NCI-H345 treated with DMSO at 0.1 percent for 48 hours (cell line): ENCODE measurements at regions not wholly inside any gene's neighbourhood (a gene's known extent, or its start where the extent isn't known, plus 50 kb on each side); places are given as distances from the start of the nearest gene placed in this dataset.
"Not testable (repeated sequence)": the region's sequence is repeated elsewhere in the genome, so short reads cannot be mapped to it uniquely, and the experiment has no call there.

ENCODE experiments used
- DNase-seq: peaks from one replicate; lab custom pipeline; 2025; ENCODE audit not compliant: unreplicated experiment; lab: John Stamatoyannopoulos, UW

DNA sequence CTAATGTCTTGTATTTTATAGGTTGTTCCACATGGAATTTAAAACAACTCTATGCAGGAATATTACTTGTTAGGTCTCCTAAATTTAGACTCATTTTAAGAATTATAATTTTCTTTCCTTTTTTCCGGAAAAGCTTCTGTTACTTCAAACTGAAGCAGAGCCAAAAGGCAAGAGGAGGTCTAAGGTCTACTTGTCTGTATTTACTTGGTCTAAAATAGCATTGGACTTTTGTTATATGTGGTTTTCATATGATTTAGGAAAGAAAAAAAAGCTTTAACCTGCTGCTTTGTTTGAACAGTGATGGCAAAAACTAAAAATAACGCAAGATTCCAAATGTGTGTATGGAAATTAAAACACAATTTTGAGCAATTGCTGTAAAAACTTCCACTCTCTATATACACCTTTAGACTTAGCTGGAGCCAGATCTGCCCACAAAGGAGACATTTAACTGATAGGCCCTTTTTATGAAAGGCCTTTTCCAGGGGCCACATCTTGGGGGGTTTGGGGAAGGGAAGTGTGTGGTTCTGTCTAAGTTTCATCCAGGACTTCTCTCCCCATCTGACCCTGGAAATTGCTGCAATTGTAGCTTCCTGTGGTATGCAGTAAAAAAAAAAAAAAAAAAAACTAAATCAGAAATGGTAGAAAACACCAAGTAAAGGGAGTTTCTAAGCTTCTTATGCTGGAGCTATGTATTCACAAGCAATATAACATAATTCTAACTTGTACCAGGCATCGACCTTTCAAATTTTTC lies 307.7 kb upstream of the MEF2C start:
- no peak for DNase-seq

DNA sequence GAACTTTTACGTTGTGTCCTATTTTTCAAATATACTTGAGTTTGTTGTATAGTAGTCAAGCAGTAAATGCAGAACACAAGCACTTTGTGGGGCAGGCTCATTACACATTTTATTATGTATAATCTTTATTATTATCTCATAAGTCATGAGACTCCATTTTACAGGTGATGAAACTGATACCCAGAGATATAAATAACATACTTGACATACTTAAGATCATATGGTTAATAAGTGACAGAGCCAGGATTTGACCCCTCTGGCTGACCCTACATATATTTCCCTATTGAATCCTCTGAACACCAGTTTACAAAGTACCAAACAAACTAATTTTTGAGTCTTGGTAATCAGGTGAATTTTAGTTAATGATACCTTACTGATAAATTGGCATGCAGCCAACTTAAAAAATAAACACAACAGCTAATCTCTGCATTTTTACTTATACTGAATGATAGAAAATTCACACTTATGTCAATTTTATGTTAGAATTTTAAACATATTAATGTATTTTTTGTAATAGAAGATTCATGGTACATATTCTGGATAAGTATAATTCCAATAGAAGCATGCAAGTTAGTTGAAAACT lies 305.0 kb upstream of the MEF2C start:
- DNase-seq = no peak

DNA sequence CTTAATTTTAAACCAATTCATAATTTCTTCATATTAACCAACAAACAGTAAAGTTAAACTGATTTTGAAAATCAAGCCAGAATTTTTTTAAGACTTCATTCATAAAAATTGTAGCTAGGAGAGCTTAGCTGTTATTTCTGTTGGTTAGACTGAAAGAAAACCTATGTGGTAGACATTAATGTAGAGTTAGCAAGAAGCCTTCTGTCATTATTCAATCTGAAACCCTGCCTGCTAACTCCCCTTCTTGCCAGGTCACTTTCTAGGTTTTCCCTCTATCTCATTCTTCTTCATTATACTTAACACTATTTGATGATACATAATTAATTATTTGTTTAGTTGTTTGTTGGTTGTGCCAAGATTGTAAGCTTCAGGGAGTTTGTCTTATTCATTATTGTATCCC lies 304.3 kb upstream of the MEF2C start:
- DNase-seq = no peak

DNA sequence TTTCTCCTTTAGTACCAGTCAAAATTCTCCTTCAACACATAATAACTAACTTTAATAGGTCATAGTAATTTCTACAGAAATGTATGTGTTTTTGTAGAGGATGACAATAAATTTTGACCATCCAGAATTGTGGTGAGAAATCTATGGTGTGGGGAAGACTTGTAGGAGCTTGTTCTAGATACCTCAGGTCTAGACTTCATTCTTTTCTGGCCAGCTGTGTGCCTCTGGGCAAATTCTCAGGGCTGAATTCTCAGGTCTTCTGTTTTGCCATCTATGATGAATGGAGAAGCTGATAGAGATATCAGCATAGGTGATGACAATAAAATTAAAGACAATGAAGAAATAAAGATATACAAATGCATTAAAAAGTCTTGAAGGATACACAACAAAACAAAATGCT lies 298.6 kb upstream of the MEF2C start:
- no peak for DNase-seq

DNA sequence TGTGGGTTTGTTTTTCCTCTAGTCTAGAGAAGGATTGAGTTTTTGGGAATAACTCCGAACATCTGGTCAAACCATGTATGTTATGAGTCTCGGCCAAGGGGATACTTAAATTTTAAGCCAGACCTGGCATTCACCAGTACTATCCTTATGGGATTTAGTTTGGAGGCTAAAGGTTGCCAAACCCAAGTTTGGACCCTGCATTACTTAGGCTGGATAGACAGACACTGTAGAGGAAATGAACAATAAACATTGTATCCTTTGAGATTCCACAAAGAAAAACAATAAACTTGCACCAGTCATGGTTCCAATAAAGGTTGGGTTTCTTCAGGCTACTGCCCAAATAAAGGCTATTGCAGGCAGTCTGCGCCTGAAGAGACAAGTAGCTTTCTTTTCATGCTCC lies 296.7 kb upstream of the MEF2C start:
- no peak for DNase-seq

DNA sequence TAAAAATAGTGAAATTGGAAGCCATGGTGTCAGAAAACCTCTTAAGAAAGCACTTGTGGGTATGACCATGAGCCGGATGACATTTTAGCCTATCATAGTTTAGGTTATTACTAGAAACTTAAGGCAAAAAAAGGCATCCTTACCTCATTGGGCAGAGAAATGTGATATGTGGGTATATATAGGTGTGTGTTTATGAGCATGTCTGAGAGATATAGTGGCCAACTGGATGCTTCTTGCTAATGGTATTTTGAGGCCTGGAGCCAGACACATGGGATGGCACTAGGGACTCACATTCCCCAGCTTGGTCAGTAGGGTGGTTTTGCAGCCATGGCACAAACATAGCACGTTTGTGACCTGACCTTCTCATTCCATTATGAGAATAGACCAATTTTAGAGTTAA lies 295.6 kb upstream of the MEF2C start:
- no peak for DNase-seq

DNA sequence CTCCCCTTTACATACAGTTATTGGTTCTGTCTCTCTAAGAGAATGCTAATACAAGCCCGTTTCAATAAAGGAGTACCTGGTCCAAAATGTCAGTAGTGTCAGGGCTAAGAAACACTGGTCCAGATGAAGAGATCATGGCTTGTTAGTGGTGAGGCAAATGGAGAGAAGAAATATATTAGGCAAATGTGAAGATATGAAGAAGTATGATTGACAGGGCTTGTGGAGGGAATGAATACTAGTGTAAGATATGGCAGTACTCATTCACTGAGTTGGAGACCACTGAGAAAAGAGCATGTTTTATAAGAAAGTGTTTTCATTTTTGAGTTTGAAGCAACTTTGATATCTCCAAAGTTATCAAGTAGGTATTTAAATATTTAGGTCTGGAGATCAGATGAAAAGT lies 290.5 kb upstream of the MEF2C start:
- no peak for DNase-seq

DNA sequence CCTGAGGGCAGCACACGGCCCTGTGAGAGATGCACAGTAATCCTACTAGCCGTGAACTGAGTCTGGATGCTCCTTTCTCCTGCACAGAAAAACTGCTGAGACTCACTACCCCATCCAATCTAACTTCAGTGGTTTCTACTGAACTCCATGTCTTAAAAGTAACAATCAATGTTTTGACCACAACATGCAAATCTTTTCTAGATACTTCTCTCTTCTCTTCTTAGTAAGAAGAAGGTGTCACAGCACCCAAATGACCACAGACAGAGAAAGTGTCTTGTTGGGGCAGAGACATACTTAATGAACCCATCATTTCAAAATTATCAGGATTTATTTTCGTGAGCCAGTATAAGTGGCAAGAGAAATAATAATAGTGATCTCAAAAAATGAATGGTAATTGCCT lies 285.8 kb upstream of the MEF2C start:
- DNase-seq = no peak

DNA sequence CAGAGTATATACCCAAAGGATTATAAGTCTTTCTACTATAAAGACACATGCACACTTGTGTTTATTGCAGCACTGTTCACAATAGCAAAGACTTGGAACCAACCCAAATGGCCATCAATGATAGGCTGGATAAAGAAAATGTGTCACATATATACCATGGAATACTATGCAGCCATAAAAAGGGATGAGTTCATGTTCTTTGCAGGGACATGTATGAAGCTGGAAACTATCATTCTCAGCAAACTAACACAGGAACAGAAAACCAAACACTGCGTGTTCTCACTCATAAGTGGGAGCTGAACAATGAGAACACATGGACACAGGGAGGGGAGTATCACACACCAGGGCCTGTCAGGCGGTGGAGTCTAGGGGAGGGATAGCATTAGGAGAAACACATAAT lies 281.7 kb upstream of the MEF2C start:
- not testable (repeated sequence) for DNase-seq

DNA sequence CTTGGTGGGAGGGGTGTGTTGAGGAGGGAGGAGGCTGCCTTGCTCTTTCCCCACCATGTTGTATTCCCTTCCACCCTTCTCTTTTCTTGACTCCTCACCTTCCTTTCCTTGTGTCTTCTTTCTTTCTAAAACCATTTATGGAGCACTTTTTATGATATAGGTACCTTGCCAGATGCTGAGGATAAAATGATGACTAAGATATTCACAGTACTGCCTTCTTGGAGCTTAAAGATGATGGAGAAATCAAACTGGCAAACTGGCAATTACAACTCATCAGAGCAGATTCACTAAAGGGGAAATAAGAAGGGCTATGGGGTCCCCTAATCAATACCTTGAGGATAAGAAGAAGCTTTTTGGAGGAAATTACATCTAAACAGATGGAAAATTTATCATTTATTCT lies 273.2 kb upstream of the MEF2C start:
- DNase-seq = no peak

DNA sequence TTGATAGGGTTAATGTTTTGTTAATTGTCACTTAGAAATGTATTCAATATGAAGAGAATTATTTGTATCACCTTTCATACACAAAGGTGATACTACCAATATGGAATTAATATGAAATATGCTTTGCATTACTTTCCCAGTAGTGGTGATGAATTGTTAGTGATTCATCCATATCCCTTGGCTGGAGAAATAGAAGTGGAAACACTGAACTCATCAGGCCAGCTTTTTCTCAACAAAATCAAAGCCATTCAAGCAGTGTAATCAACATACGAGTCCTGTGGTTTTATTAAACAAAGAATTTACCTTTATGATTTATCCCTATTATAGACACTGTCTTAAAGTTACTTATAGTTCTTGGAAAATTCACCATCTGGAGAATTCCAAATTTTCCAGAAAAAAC lies 264.0 kb upstream of the MEF2C start:
- no peak for DNase-seq

DNA sequence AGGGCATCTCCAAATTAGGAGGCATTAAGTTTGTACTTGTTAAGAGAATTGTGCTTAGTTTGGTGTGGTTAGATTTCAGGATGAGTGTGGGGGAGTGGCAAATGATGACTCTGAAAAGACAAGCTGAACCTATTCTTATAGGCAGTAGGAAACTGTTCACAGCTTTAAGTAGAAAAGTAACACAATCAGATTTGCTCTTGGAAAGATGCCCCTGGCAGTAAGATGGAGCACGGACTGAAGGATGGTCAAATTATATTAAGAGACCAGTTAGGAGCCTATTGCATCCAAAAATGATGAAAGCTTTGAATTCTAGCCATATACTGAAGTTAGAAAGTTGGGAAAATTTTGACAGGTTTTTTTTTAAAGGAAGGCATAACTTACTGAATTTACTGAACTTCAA lies 254.2 kb upstream of the MEF2C start:
- DNase-seq = no peak

DNA sequence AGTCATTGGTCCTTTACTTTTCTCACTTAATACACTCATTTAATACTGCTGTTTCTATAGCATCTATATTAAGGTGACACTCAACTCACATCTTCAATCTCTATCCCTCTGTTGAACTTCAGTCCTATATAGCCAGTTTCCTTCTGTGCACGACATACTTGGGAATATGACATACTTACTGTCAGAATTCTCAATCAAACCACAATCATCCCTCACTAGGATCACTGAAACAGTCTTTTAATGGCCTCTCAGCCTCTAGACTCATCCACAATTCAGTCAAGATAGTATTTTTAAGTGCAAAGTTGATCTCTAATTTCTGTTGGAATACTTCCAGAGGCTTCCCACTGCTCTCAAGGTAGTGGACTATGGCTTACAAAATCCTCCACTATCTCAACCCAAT lies 251.0 kb upstream of the MEF2C start:
- no peak for DNase-seq

DNA sequence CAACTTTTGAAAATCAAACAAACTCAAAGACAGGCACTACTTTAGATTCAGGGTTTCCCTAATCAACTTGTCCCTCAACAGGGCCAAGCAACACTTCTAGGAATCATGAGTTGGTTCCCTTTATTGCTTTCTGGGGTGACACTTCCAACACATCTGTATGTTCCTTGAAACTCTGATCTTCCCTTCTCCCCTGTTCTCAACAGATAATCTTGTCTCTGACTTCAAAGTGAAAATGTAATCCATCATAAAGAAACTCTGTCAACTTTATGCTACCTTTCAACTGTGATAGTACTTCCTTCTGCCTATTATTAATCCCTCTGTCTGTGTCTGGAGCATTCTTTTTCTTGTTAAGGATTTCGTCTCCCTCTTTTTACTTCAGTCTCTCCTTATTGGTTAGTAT lies 250.1 kb upstream of the MEF2C start:
- DNase-seq = no peak

DNA sequence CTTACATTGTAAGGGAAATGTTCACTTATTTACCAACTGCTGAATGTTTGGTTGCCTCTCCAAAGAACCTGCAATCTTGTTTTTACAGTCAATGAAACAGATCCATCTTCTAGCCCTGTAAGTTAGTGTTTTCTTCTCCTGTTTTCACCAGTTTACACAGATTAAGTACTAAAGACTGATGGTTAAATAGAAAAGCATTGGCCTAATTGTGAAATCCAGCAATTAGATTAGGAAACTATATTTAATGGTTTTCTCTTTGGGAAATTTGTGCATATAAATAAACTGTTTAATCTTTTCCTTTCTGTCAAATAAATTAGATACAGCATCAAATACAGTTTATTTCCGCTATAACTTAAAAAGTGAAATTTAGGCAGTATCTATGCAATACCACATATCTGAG lies 247.9 kb upstream of the MEF2C start:
- no peak for DNase-seq

DNA sequence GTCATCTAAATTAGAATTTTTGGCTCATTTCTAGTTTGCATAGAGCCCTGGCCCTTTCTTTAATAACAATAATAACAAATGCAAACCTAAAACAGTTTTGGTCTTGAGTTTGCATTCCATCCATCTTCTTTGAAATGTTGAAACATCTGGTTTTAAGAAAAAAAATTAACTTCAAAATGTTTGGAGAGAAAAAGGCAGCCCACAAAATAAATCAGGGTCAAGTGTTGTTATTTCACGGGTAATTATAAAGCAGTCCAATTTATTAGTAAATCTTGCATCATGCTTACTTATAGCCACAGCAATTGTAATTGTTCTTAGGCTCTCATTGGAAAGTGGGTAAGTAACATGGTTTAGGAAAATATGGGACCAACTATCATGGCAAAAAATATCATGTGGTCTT lies 247.0 kb upstream of the MEF2C start:
- no peak for DNase-seq

DNA sequence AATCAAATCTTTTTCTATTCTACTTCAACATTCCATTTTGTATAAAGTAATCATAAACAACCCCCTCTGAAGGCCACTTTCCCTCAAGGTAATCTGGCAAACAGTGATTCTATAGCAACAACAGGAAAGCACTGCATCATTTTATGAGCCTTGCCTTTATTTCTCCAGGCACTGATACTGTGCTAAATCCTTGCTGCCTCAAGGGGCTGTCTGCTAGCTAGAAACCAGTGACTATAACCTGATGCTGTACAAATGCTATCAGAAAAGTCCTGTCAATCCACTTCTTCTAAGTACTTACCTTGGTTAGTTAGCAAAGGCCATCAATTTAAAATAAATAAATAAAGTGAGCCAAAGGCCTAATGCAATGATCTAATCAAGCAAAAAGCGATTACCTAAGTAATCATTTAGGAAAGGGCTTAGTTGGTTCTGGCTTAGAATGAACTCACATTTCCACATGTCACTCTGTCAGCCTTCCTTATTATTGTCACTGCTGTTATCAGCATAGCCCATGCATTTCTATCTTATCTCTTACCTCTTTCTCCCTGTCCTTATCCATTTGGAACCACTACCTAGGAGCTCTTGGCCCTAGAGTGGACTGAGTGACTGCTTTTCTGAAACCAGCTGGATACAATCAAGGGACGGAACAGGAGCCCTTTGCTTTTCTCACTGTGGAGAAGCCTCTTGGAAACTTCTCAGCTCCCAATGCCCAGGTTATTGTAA lies 246.1 kb upstream of the MEF2C start:
- DNase-seq = no peak

DNA sequence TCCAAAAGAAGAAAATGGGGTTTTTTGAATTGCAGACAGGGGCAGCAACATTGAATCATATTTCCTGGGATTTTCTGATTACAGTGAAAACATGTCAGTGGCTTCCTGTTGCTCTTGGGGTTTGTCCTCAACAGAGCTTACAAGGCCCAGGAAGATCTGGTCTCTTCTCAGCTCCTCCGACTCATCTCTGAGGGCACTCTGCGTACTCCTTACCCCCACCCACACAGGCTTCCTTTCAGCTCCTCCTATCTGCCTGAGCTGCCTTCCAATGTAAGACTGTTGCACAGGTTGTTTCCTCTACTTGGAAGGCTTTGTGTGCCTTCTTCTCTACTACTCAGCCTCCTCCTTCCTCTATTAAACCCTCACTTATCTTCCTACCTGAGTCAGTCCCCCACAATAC lies 245.1 kb upstream of the MEF2C start:
- no peak for DNase-seq

DNA sequence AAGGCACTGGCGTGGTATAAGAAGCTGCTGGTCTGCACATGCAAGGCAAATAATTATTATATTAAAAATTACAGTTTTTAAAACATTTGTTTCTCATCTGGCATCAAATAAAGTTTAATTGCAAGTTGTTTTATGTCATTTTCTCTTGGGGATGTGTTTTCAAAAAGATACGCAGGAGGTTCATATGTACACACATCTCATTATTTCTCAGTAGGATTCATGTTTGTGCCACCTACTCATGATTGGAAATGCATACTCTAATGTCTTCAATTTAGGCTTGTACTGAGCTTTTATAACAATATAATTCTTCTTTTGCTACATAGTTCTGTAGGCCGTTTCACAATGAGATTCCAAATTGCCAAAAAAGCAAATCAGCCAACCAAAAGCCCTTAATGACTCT lies 244.2 kb upstream of the MEF2C start:
- no peak for DNase-seq

DNA sequence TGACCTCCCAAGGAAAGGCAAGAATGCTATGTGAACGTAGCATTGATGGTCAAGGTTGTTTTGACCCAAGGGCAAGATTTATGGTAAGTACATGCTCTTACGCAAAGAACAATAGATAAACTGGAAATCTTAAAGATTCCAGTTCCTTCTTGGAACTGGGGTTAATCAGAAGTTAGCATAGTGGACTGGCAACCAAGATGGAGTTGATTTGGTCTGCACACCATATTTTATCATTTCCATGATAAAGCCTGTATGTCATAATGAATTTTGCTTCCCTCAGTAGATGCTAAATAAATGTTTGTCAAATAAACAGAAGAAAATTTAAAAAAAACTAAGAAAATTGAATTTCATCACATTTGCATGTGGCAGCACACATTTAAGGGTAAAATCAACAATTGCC lies 242.4 kb upstream of the MEF2C start:
- no peak for DNase-seq

DNA sequence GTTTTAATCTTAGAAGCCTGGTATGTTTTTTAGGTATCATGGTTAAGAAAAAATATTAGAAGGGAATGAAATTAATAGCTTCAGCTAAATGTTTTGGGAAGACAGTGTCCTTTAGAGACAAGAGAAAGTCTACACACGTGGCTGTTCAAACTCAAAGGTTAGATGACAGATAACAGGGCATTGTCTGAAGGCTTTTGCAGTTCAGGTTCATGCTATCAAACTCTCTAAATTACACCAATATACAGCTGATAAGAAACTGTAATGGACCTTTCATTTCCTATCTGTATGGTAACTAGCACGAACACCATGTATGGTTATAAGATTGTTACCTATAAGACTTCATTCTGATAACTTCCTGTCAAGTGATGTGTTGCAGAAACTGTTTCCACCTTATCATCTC lies 240.6 kb upstream of the MEF2C start:
- no peak for DNase-seq

DNA sequence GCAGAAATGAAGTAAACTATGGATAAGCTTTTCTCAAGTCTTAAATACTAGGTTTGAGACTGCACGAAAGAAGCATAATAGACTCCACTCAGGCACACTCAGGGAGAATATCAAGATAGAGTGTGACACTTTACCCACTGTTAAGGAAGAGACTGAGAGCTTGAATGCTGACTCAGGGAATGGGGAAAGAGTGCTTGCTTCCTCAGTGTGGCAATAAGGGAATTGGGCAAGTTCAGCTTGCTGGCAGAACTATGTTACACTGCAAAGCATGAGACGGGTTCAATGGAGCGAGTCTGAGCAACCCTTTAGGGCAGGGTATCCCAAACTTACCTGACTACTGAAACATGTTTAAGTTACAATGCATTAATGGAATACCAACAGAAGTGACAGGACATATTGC lies 237.7 kb upstream of the MEF2C start:
- no peak for DNase-seq
